PC-3 (cell line): ENCODE measurements at regions not wholly inside any gene's neighbourhood (a gene's known extent, or its start where the extent isn't known, plus 50 kb on each side); places are given as distances from the start of the nearest gene placed in this dataset.
"Not testable (repeated sequence)": the region's sequence is repeated elsewhere in the genome, so short reads cannot be mapped to it uniquely, and the experiment has no call there.

Experiments
- EZH2phosphoT487 ChIP-seq: fragments of 300-600 bp; sonication (generic); IDR thresholded peaks from 2 replicates; pipeline ENCODE4 v1.6.1; 2018; ENCODE audit warnings: mild to moderate bottlenecking, antibody characterized with exemption, low read length, borderline replicate concordance
- TF ChIP-seq, protein P1 (sequence below): fragments of 300-600 bp; sonication (generic); conservative IDR thresholded peaks from 2 replicates; pipeline ENCODE4 v1.5.1; 2017; ENCODE audit warnings: antibody characterized with exemption, low read depth, mild to moderate bottlenecking, low read length

- TF ChIP-seq, protein P1, sequence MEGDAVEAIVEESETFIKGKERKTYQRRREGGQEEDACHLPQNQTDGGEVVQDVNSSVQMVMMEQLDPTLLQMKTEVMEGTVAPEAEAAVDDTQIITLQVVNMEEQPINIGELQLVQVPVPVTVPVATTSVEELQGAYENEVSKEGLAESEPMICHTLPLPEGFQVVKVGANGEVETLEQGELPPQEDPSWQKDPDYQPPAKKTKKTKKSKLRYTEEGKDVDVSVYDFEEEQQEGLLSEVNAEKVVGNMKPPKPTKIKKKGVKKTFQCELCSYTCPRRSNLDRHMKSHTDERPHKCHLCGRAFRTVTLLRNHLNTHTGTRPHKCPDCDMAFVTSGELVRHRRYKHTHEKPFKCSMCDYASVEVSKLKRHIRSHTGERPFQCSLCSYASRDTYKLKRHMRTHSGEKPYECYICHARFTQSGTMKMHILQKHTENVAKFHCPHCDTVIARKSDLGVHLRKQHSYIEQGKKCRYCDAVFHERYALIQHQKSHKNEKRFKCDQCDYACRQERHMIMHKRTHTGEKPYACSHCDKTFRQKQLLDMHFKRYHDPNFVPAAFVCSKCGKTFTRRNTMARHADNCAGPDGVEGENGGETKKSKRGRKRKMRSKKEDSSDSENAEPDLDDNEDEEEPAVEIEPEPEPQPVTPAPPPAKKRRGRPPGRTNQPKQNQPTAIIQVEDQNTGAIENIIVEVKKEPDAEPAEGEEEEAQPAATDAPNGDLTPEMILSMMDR: not testable (repeated sequence)
- TF ChIP-seq EZH2phosphoT487: not testable (repeated sequence)
Measured at GRCh38 chr3:74376323-74376722, 238.1 kb downstream of the CNTN3 start.
